Activated CD8-positive, alpha-beta T cell treated with anti-CD3 and anti-CD28 coated beads for 36 hours (primary cell): ENCODE measurements at regions not wholly inside any gene's neighbourhood (a gene's known extent, or its start where the extent isn't known, plus 50 kb on each side); places are given as distances from the start of the nearest gene placed in this dataset.

Experiments
- ATAC-seq: fragments of 200-7000 bp; cut with Tn5 transposase; one replicate; pipeline ENCODE4 v1.10.0; 2021; ENCODE audit warnings: mild to moderate bottlenecking, moderate library complexity
- CTCF ChIA-PET: fragments of 350-600 bp; sonication (Branson Sonifier 250); formaldehyde crosslinking; loops from one replicate; lab custom pipeline; 2021; ENCODE audit warnings: antibody characterized with exemption; lab: Charles Lee
- POLR2A ChIA-PET: fragments of 350-600 bp; sonication (Branson Sonifier 250); formaldehyde crosslinking; loops from one replicate; lab custom pipeline; 2021; ENCODE audit warnings: antibody characterized with exemption; lab: Charles Lee
- DNase-seq: peaks from one replicate; pipeline ENCODE4 v3.0.0-alpha.2; 2020
- H3K27ac Mint-ChIP-seq: one replicate; pipeline ENCODE4 v1.8.0; 2021; ENCODE audit warnings: mild to moderate bottlenecking, mixed read lengths
- H3K27me3 Mint-ChIP-seq: one replicate; pipeline ENCODE4 v1.8.0; 2021; ENCODE audit warnings: mixed read lengths
- H3K36me3 Mint-ChIP-seq: one replicate; pipeline ENCODE4 v1.8.0; 2021; ENCODE audit warnings: low read depth, mixed read lengths
- H3K4me1 Mint-ChIP-seq: one replicate; pipeline ENCODE4 v1.8.0; 2021; ENCODE audit warnings: low read depth, mixed read lengths
- H3K4me3 Mint-ChIP-seq: one replicate; pipeline ENCODE4 v1.8.0; 2021; ENCODE audit warnings: mild to moderate bottlenecking, moderate library complexity, mixed read lengths
- H3K9me3 Mint-ChIP-seq: one replicate; pipeline ENCODE4 v1.8.0; 2021; ENCODE audit warnings: mixed read lengths
- CTCF ChIP-seq: fragments of 200-600 bp; IDR thresholded peaks from one replicate; pipeline ENCODE4 v1.8.0; 2022; ENCODE audit warnings: antibody characterized with exemption, mild to moderate bottlenecking
- intact Hi-C: fragments of 100-400 bp; cut with micrococcal nuclease; formaldehyde crosslinking; loops from one replicate; pipeline ENCODE4 v1.10.0; 2022

- TF ChIP-seq CTCF = no peak
- H3K27me3 Mint-ChIP-seq = peaks cover 44% of the 10 kb centered on the region
- no peaks in the 10 kb centered on the region for H3K9me3 Mint-ChIP-seq
- H3K4me3 Mint-ChIP-seq = no peak overlapping the region
- CTCF ChIA-PET = interaction anchor here (1.0 to 2.9 kb wide), 4 partner anchors 22 to 412 kb away, joined by 3 to 21 read pairs (median 5); no protein-coding TSS in a partner anchor
- DNase-seq (no peak), ATAC-seq (no peak)
- no peaks in the 10 kb centered on the region for H3K36me3 Mint-ChIP-seq
- H3K4me1 Mint-ChIP-seq = peaks cover 7% of the 10 kb centered on the region
- intact Hi-C loops = loop anchor here (5.0 kb wide), 1 partner anchor 410 kb away; no protein-coding TSS in a partner anchor
- POLR2A ChIA-PET = no interaction called here
- H3K27ac Mint-ChIP-seq = no peak overlapping the region
Measured at GRCh38 chr2:176552501-176553135, 283.4 kb downstream of the MTX2 start.

GRCh38 chr2:176553685-176554100 is 284.5 kb downstream of the MTX2 start:
- H3K36me3 Mint-ChIP-seq = no peaks in the 10 kb centered on the region
- intact Hi-C loops = loop anchor here (5.0 kb wide), 1 partner anchor 411 kb away; no protein-coding TSS in a partner anchor
- ChIA-PET POLR2A (interaction anchor here (0.6 kb wide), 2 partner anchors 421 to 433 kb away, joined by 3 read pairs; no protein-coding TSS in a partner anchor), CTCF (interaction anchor here (1.0 to 2.9 kb wide), 44 partner anchors 8 to 595 kb away, joined by 3 to 32 read pairs (median 5); partner anchors contain the start of gene MTX2)
- H3K27me3 Mint-ChIP-seq = peaks cover 45% of the 10 kb centered on the region
- H3K4me1 Mint-ChIP-seq = peaks cover 7% of the 10 kb centered on the region
- H3K9me3 Mint-ChIP-seq = no peaks in the 10 kb centered on the region
- peak; percentile 77 for ATAC-seq
- H3K4me3 Mint-ChIP-seq = peak overlapping the region; percentile 77
- no peak for TF ChIP-seq CTCF
- DNase-seq = peak; percentile 49
- H3K27ac Mint-ChIP-seq = no peak overlapping the region

- Mint-ChIP-seq H3K27me3 (peaks cover 46% of the 10 kb centered on the region), H3K27ac (peak overlapping the region; percentile 67), H3K9me3 (no peaks in the 10 kb centered on the region), H3K4me3 (peak overlapping the region; percentile 77), H3K36me3 (no peaks in the 10 kb centered on the region), H3K4me1 (peaks cover 7% of the 10 kb centered on the region)
- intact Hi-C loops = loop anchor here (5.0 kb wide), 1 partner anchor 412 kb away; no protein-coding TSS in a partner anchor
- TF ChIP-seq CTCF = peak; percentile 85
- POLR2A ChIA-PET = interaction anchor here (0.6 kb wide), 2 partner anchors 422 to 432 kb away, joined by 3 read pairs; no protein-coding TSS in a partner anchor
- peak; percentile 65 for ATAC-seq
- peak; percentile 49 for DNase-seq
- CTCF ChIA-PET = interaction anchor here (0.6 to 2.9 kb wide), 56 partner anchors 8 to 1412 kb away, joined by 3 to 32 read pairs (median 5); partner anchors contain the start of genes HOXD8 and MTX2
Measured at GRCh38 chr2:176554101-176555048, 285.1 kb downstream of the MTX2 start.

- DNase-seq = no peak
- no peak for TF ChIP-seq CTCF
- no peak overlapping the region for H3K27ac Mint-ChIP-seq
- ChIA-PET POLR2A (no interaction called here), CTCF (interaction anchor here (0.6 to 2.9 kb wide), 51 partner anchors 9 to 1413 kb away, joined by 3 to 32 read pairs (median 5); partner anchors contain the start of genes HOXD8 and MTX2)
- H3K4me1 Mint-ChIP-seq = peaks cover 7% of the 10 kb centered on the region
- no peaks in the 10 kb centered on the region for H3K36me3 Mint-ChIP-seq
- ATAC-seq = no peak
- H3K4me3 Mint-ChIP-seq = no peak overlapping the region
- H3K27me3 Mint-ChIP-seq = peaks cover 53% of the 10 kb centered on the region
- no peaks in the 10 kb centered on the region for H3K9me3 Mint-ChIP-seq
- intact Hi-C loops = no loop called here
Measured at GRCh38 chr2:176555112-176555511, 285.9 kb downstream of the MTX2 start.
